PFSK-1 (cell line): ENCODE measurements at regions not wholly inside any gene's neighbourhood (a gene's known extent, or its start where the extent isn't known, plus 50 kb on each side); places are given as distances from the start of the nearest gene placed in this dataset.

Source experiments
- FOXP2 ChIP-seq: optimal IDR thresholded peaks from 2 replicates; pipeline ENCODE3; 2011; ENCODE audit warnings: borderline replicate concordance, control low read depth, inconsistent platforms; ENCODE audit not compliant: insufficient read depth; ENCODE audit errors: extremely low read length, extremely low read depth
- TAF1 ChIP-seq: IDR thresholded peaks from 2 replicates; pipeline ENCODE4 v1.6.1; 2012; ENCODE audit warnings: low read length, control low read depth, borderline replicate concordance; ENCODE audit not compliant: insufficient read depth
- TF ChIP-seq, protein P1 (sequence below), 2 experiments: IDR thresholded peaks; 2 replicates each; pipeline versions ENCODE4 v1.6.1 to v1.8.0; 2011 to 2012; ENCODE audit warnings: low read depth in 2 of 2, low read length in 2 of 2, control low read depth in 1 of 2, inconsistent platforms in 1 of 2, mild to moderate bottlenecking in 1 of 2, moderate library complexity in 1 of 2; ENCODE audit not compliant: insufficient read depth in 1 of 2

DNA sequence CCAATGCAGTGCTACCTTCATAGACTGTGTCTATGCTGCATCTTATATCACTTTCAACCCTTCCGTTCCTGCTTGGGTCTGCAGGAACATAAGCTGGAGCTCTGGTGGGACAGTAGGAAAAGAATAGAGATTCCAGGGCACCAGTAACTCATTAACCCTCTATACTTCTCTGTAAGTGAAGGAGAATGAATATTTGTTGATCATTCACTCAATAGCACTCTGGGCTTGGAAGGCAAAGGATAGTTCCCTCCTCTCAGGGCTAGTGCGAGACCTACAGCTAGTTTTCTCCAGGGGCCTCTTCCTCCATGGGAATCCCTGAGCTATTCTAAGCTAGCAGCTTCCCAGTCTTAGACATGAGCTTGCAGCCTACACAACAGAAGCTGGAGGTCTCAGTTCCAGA lies 84.7 kb downstream of the BMP4 start:
- TF ChIP-seq TAF1 (no peak), FOXP2 (no peak)
- TF ChIP-seq, protein P1, sequence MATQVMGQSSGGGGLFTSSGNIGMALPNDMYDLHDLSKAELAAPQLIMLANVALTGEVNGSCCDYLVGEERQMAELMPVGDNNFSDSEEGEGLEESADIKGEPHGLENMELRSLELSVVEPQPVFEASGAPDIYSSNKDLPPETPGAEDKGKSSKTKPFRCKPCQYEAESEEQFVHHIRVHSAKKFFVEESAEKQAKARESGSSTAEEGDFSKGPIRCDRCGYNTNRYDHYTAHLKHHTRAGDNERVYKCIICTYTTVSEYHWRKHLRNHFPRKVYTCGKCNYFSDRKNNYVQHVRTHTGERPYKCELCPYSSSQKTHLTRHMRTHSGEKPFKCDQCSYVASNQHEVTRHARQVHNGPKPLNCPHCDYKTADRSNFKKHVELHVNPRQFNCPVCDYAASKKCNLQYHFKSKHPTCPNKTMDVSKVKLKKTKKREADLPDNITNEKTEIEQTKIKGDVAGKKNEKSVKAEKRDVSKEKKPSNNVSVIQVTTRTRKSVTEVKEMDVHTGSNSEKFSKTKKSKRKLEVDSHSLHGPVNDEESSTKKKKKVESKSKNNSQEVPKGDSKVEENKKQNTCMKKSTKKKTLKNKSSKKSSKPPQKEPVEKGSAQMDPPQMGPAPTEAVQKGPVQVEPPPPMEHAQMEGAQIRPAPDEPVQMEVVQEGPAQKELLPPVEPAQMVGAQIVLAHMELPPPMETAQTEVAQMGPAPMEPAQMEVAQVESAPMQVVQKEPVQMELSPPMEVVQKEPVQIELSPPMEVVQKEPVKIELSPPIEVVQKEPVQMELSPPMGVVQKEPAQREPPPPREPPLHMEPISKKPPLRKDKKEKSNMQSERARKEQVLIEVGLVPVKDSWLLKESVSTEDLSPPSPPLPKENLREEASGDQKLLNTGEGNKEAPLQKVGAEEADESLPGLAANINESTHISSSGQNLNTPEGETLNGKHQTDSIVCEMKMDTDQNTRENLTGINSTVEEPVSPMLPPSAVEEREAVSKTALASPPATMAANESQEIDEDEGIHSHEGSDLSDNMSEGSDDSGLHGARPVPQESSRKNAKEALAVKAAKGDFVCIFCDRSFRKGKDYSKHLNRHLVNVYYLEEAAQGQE (IDR thresholded peaks at IDR 0.05; ENCODE audit: insufficient read depth in 1 of 2, low read depth in 2 of 2, low read length in 2 of 2), result no peak
